ENCODE measurements at regions not wholly inside any gene's neighbourhood (a gene's known extent, or its start where the extent isn't known, plus 50 kb on each side); places are given as distances from the start of the nearest gene placed in this dataset.

DNA sequence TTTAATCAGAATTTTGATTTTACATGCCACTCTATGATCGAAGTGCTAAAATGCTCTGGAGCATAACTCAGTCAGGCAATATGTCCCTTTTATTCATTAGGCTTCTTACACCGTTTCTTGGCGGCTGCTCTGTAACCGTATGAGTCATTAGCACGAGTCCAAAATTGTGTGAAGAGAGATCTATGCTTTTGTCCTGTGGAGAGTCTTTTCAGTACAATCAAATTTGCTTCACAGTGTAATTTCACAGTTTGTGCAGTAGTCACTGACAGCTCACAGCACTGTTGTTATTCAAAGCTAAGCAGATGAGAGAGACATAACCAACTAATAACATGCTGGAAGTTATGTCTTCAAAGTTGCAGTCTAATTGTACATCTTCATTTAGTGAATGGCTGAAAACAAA, 167.8 kb downstream of the PCDH10 start:
- no peak for TF ChIP-seq ZNF169 (tag by site-specific recombination; IDR thresholded peaks at IDR 0.05)
- TF ChIP-seq, protein P1, sequence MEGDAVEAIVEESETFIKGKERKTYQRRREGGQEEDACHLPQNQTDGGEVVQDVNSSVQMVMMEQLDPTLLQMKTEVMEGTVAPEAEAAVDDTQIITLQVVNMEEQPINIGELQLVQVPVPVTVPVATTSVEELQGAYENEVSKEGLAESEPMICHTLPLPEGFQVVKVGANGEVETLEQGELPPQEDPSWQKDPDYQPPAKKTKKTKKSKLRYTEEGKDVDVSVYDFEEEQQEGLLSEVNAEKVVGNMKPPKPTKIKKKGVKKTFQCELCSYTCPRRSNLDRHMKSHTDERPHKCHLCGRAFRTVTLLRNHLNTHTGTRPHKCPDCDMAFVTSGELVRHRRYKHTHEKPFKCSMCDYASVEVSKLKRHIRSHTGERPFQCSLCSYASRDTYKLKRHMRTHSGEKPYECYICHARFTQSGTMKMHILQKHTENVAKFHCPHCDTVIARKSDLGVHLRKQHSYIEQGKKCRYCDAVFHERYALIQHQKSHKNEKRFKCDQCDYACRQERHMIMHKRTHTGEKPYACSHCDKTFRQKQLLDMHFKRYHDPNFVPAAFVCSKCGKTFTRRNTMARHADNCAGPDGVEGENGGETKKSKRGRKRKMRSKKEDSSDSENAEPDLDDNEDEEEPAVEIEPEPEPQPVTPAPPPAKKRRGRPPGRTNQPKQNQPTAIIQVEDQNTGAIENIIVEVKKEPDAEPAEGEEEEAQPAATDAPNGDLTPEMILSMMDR (tag by site-specific recombination; IDR thresholded peaks at IDR 0.05): no peak
- TF ChIP-seq ZFP41 (tag by site-specific recombination; IDR thresholded peaks at IDR 0.05; ENCODE audit: borderline replicate concordance): no peak
- TF ChIP-seq HOXA7 (CRISPR knock-in tag; IDR thresholded peaks at IDR 0.05; ENCODE audit: borderline replicate concordance): no peak
- TF ChIP-seq, protein P2, sequence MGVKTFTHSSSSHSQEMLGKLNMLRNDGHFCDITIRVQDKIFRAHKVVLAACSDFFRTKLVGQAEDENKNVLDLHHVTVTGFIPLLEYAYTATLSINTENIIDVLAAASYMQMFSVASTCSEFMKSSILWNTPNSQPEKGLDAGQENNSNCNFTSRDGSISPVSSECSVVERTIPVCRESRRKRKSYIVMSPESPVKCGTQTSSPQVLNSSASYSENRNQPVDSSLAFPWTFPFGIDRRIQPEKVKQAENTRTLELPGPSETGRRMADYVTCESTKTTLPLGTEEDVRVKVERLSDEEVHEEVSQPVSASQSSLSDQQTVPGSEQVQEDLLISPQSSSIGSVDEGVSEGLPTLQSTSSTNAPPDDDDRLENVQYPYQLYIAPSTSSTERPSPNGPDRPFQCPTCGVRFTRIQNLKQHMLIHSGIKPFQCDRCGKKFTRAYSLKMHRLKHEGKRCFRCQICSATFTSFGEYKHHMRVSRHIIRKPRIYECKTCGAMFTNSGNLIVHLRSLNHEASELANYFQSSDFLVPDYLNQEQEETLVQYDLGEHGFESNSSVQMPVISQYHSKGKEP (tag by site-specific recombination; IDR thresholded peaks at IDR 0.05): no peak
- no peak for TF ChIP-seq WT1 (tag by site-specific recombination; IDR thresholded peaks at IDR 0.05)
- no peak for TF ChIP-seq ZNF394 (tag by site-specific recombination; IDR thresholded peaks at IDR 0.05; ENCODE audit: borderline replicate concordance)
- TF ChIP-seq ZNF530 (tag by site-specific recombination; IDR thresholded peaks at IDR 0.05; ENCODE audit: low read depth): no peak
- TF ChIP-seq ZNF558 (tag by site-specific recombination; IDR thresholded peaks at IDR 0.05): no peak
- TF ChIP-seq ZNF211 (tag by site-specific recombination; IDR thresholded peaks at IDR 0.05; ENCODE audit: low read depth): no peak
